ENCODE measurements at regions not wholly inside any gene's neighbourhood (a gene's known extent, or its start where the extent isn't known, plus 50 kb on each side); places are given as distances from the start of the nearest gene placed in this dataset.
"Not testable (repeated sequence)": the region's sequence is repeated elsewhere in the genome, so short reads cannot be mapped to it uniquely, and the experiment has no call there.

- DNase-seq, result no peak
Measured at GRCh38 chr12:78530100-78530765, 334.3 kb upstream of the SYT1 start.

- no peak for DNase-seq
Measured at GRCh38 chr12:78531831-78532458, 332.6 kb upstream of the SYT1 start.

- no peak for DNase-seq
Measured at GRCh38 chr12:78534311-78534710, 330.3 kb upstream of the SYT1 start.

GRCh38 chr12:78540606-78541336 lies 323.8 kb upstream of the SYT1 start:
- DNase-seq, result no peak

GRCh38 chr12:78550831-78551230 lies 313.7 kb upstream of the SYT1 start:
- no peak for DNase-seq

GRCh38 chr12:78555802-78556201 lies 308.8 kb upstream of the SYT1 start:
- DNase-seq, result no peak

GRCh38 chr12:78556651-78557050 lies 307.9 kb upstream of the SYT1 start:
- no peak for DNase-seq

- DNase-seq, result no peak
Measured at GRCh38 chr12:78559416-78559815, 305.2 kb upstream of the SYT1 start.

GRCh38 chr12:78559886-78560285 lies 304.7 kb upstream of the SYT1 start:
- DNase-seq, result no peak

GRCh38 chr12:78560633-78561032 lies 303.9 kb upstream of the SYT1 start:
- DNase-seq, result no peak

GRCh38 chr12:78562368-78563205 lies 302.0 kb upstream of the SYT1 start:
- DNase-seq, result no peak

GRCh38 chr12:78563826-78564225 lies 300.7 kb upstream of the SYT1 start:
- DNase-seq, result no peak

- DNase-seq, result no peak
Measured at GRCh38 chr12:78566456-78566855, 298.1 kb upstream of the SYT1 start.

GRCh38 chr12:78568321-78569020 lies 296.1 kb upstream of the SYT1 start:
- DNase-seq, result no peak

- DNase-seq, result no peak
Measured at GRCh38 chr12:78571953-78572352, 292.6 kb upstream of the SYT1 start.

GRCh38 chr12:78575208-78575607 lies 289.4 kb upstream of the SYT1 start:
- not testable (repeated sequence) for DNase-seq

GRCh38 chr12:78579846-78580245 lies 284.7 kb upstream of the SYT1 start:
- no peak for DNase-seq

- no peak for DNase-seq
Measured at GRCh38 chr12:78580296-78580695, 284.3 kb upstream of the SYT1 start.

- no peak for DNase-seq
Measured at GRCh38 chr12:78584695-78585094, 279.9 kb upstream of the SYT1 start.

GRCh38 chr12:78585132-78585531 lies 279.4 kb upstream of the SYT1 start:
- no peak for DNase-seq

- no peak for DNase-seq
Measured at GRCh38 chr12:78586790-78587189, 277.8 kb upstream of the SYT1 start.

GRCh38 chr12:78599366-78599765 lies 265.2 kb upstream of the SYT1 start:
- DNase-seq, result no peak

- no peak for DNase-seq
Measured at GRCh38 chr12:78600541-78600940, 264.0 kb upstream of the SYT1 start.
